Activated CD4-positive, alpha-beta T cell treated with anti-CD3 and anti-CD28 coated beads for 4 hours (primary cell): ENCODE measurements at regions not wholly inside any gene's neighbourhood (a gene's known extent, or its start where the extent isn't known, plus 50 kb on each side); places are given as distances from the start of the nearest gene placed in this dataset.

ENCODE experiments used
- DNase-seq, 2 donors: peaks; one replicate each; pipeline ENCODE4 v3.0.0-alpha.2; 2020

- no peak for DNase-seq
Observed at GRCh38 chr14:105818712-105819005, 292.3 kb downstream of the TMEM121 start.

GRCh38 chr14:105830171-105830570 is 303.8 kb downstream of the TMEM121 start:
- no peak for DNase-seq

- DNase-seq = no peak
Observed at GRCh38 chr14:105836160-105836559, 309.8 kb downstream of the TMEM121 start.

- DNase-seq = no peak
Observed at GRCh38 chr14:105836730-105837129, 310.3 kb downstream of the TMEM121 start.

GRCh38 chr14:105837349-105838063 is 311.1 kb downstream of the TMEM121 start:
- DNase-seq = no peak

- DNase-seq = no peak
Observed at GRCh38 chr14:105838107-105838506, 311.7 kb downstream of the TMEM121 start.

- DNase-seq = no peak
Observed at GRCh38 chr14:105838591-105839424, 312.4 kb downstream of the TMEM121 start.

GRCh38 chr14:105839425-105840265 is 313.3 kb downstream of the TMEM121 start:
- DNase-seq = no peak

- no peak for DNase-seq
Observed at GRCh38 chr14:105840266-105841021, 314.1 kb downstream of the TMEM121 start.

GRCh38 chr14:105841022-105842009 is 314.9 kb downstream of the TMEM121 start:
- DNase-seq = no peak

GRCh38 chr14:105842105-105842504 is 315.7 kb downstream of the TMEM121 start:
- no peak for DNase-seq

GRCh38 chr14:105843444-105844046 is 317.2 kb downstream of the TMEM121 start:
- DNase-seq = no peak

GRCh38 chr14:105844047-105844630 is 317.8 kb downstream of the TMEM121 start:
- DNase-seq = no peak

- DNase-seq = no peak
Observed at GRCh38 chr14:105844810-105845724, 318.7 kb downstream of the TMEM121 start.

GRCh38 chr14:105845725-105846309 is 319.4 kb downstream of the TMEM121 start:
- no peak for DNase-seq

- DNase-seq = no peak
Observed at GRCh38 chr14:105846312-105846711, 319.9 kb downstream of the TMEM121 start.

- DNase-seq = no peak
Observed at GRCh38 chr14:105847400-105847799, 321.0 kb downstream of the TMEM121 start.

- DNase-seq = no peak
Observed at GRCh38 chr14:105848570-105848969, 322.2 kb downstream of the TMEM121 start.
